Small intestine (tissue), 7 donors: ENCODE measurements at regions not wholly inside any gene's neighbourhood (a gene's known extent, or its start where the extent isn't known, plus 50 kb on each side); places are given as distances from the start of the nearest gene placed in this dataset.
A peak's percentile ranks its signal among the peaks of the same experiment; 100 is the strongest.

Experiments used
- DNase-seq, 2 donors: peaks; one replicate each; pipeline versions ENCODE4 v3.0.0 to v3.0.0-alpha.2; 2013
- FAIRE-seq: peaks from 2 replicates; lab custom pipeline; 2012; peaks lifted over from hg19 to GRCh38; lab: Jason Lieb, UNC
- H3K27ac ChIP-seq, 3 donors: one replicate each; pipeline ENCODE4 v1.5.1; 2013; ENCODE audit warnings: low read length in 2 of 3, mild to moderate bottlenecking in 2 of 3, control low read depth in 1 of 3, inconsistent platforms in 1 of 3, low read depth in 1 of 3, moderate library complexity in 1 of 3
- H3K27me3 ChIP-seq, 3 donors: one replicate each; pipeline ENCODE4 v1.6.1; 2013; ENCODE audit warnings: low read length in 3 of 3, inconsistent platforms in 1 of 3; ENCODE audit not compliant: control insufficient read depth in 3 of 3, insufficient read depth in 3 of 3
- H3K36me3 ChIP-seq, 3 donors: one replicate each; pipeline ENCODE4 v1.6.1; 2013; ENCODE audit warnings: low read length in 3 of 3, inconsistent platforms in 1 of 3, low read depth in 1 of 3, mild to moderate bottlenecking in 1 of 3, moderate library complexity in 1 of 3; ENCODE audit not compliant: control insufficient read depth in 3 of 3, insufficient read depth in 2 of 3
- H3K4me1 ChIP-seq, 3 donors: one replicate each; pipeline ENCODE4 v1.6.1; 2013; ENCODE audit warnings: low read length in 2 of 3, inconsistent platforms in 1 of 3, low read depth in 1 of 3, mild to moderate bottlenecking in 1 of 3, moderate library complexity in 1 of 3; ENCODE audit not compliant: control insufficient read depth in 3 of 3, insufficient read depth in 2 of 3
- H3K4me3 ChIP-seq, 3 donors: one replicate each; pipeline ENCODE4 v1.5.1; 2013; ENCODE audit warnings: low read length in 3 of 3, control low read depth in 1 of 3, inconsistent platforms in 1 of 3, low read depth in 1 of 3, mild to moderate bottlenecking in 1 of 3, moderate library complexity in 1 of 3
- H3K9me3 ChIP-seq, 2 donors: one replicate each; pipeline ENCODE4 v1.6.1; 2013; ENCODE audit warnings: low read depth in 1 of 2, low read length in 1 of 2; ENCODE audit not compliant: control insufficient read depth in 2 of 2, insufficient read depth in 1 of 2
- WGBS, 3 donors: extraction: QIAGEN DNeasy Blood & Tissue Kit; methylation state at CpG; one replicate each; pipeline ENCODE4 v1.1.7; 2013; 5-methylcytosine and 5-hydroxymethylcytosine counted together
- donor health status: healthy with polysubstance abuse.
- donor health status: control.
- donor health status: control.
- donor health status: Bipolar disorder and iron deficiency.
- donor health status: healthy.

DNA sequence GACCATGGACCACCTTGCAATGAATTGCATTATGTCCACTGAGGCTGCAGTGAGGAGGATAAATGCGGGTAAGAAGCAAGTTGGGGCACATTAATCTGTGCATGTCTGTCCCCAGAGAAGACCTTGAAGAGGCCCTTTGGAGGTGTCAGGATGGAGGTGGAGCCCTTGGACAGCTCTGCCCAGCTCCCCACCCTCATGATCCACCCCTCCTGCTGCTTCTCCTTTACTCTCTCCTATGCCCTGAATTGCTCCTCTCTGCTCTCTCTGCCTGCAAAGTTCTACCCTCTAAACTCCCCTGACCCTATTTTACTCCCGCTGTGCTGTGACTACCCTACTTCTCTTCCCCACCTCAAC, 292.4 kb upstream of the USP24 start:
- Histone ChIP-seq H3K9me3 (no peaks in the 10 kb centered on the region), H3K27me3 (peaks cover 0 to 13% (median 4%) of the 10 kb centered on the region in 3 donors), H3K4me3 (no peak overlapping the region), H3K4me1 (peaks cover 0 to 10% (median 3%) of the 10 kb centered on the region in 3 donors), H3K27ac (no peak overlapping the region), H3K36me3 (no peaks in the 10 kb centered on the region)
- 52 to 80% (median 70%) methylated on average over 2 of the region's 2 CpGs for WGBS, 3 donors
- no peak for FAIRE-seq
- no peak for DNase-seq

DNA sequence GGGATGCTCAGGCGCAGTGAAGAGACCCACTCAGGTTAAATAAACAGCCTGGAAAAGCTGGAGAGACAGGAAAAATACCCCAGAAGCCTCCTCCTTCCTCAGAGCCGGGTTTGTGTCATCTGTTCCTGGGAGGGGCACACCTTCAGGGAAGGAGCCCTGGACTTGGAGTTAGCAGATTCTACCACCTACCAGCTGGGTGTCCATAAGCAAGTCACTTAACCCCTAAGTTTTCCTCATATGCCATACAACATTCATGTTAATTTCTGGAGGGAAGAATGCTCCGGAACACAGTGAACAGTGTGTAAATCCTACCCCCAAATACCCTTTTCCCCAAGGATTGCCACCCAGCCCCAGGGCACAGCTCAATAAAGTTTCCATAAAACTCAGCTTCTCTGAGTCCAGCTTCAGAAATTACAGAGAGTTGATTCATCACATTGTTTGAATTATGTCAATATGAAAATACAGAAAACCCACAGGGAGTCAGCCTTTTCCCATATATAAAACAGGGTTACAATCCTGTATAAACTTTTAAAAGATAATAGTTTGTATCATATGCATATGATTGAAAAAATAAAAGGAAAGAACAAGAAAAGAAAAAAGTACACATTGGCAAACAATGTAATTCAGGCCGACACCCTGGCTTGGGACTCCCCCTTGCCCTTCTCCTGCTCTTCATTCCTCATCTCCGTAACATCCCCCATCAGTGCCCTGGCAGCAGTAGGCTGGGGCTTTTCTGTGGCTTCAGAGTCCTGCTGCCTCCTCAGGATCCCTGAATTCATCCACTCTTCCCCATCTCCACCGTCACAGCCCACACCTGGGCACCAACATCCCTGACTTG, 291.8 kb upstream of the USP24 start:
- Histone ChIP-seq H3K27me3 (peaks cover 0 to 13% (median 4%) of the 10 kb centered on the region in 3 donors), H3K36me3 (no peaks in the 10 kb centered on the region), H3K9me3 (no peaks in the 10 kb centered on the region), H3K27ac (no peak overlapping the region), H3K4me3 (no peak overlapping the region), H3K4me1 (peaks cover 0 to 10% (median 3%) of the 10 kb centered on the region in 3 donors)
- DNase-seq, result no peak
- FAIRE-seq, result no peak
- WGBS, 3 donors, result 64 to 71% (median 66%) methylated on average over 6 of the region's 6 CpGs

- no peak for FAIRE-seq
Observed at GRCh38 chr1:55505326-55505725, 290.2 kb upstream of the USP24 start.

DNA sequence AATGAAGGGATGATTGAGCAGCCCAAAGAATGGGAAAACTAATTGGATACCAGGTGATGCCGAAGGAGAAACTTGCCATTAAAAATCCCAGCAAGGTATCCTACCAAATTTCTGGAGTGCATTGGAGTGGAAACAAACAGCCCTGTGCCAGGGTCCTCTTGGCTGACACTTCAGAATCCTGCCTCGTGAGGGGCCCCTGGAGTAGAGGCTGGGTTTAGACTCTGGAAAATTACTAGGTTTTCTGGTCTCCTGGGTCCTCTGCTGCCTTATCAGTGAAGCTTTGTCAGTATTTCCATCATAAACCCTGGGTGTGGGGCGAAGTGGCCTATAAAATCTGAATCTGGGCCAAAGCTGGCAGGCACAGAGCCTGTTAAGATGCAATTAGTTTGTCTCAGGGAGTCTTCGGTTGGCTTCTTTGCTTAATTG, 289.2 kb upstream of the USP24 start:
- 17 to 47% (median 29%) methylated on average over 4 of the region's 4 CpGs for WGBS, 3 donors
- H3K27ac ChIP-seq, result no peak overlapping the region
- H3K4me3 ChIP-seq, result no peak overlapping the region
- no peaks in the 10 kb centered on the region for H3K36me3 ChIP-seq
- H3K27me3 ChIP-seq, result peaks cover 0 to 13% (median 4%) of the 10 kb centered on the region in 3 donors
- FAIRE-seq (no peak), DNase-seq (peak; percentile 24 to 39)
- H3K9me3 ChIP-seq, result no peaks in the 10 kb centered on the region
- H3K4me1 ChIP-seq, result peaks cover 0 to 10% (median 3%) of the 10 kb centered on the region in 3 donors

More at GRCh38 chr1:55505326-55505725, 290.2 kb upstream of the USP24 start:
- Histone ChIP-seq H3K4me3 (no peak overlapping the region), H3K9me3 (no peaks in the 10 kb centered on the region), H3K36me3 (no peaks in the 10 kb centered on the region), H3K27ac (no peak overlapping the region), H3K4me1 (peaks cover 0 to 10% (median 3%) of the 10 kb centered on the region in 3 donors), H3K27me3 (peaks cover 0 to 13% (median 4%) of the 10 kb centered on the region in 3 donors)
- no peak for DNase-seq

GRCh38 chr1:55503663-55504305, 288.6 kb upstream of the USP24 start:
- WGBS, 3 donors, result 41 to 50% (median 42%) methylated on average over 2 of the region's 2 CpGs
- Histone ChIP-seq H3K27me3 (peaks cover 0 to 13% (median 4%) of the 10 kb centered on the region in 3 donors), H3K36me3 (no peaks in the 10 kb centered on the region), H3K27ac (no peak overlapping the region), H3K4me3 (no peak overlapping the region), H3K4me1 (peaks cover 0 to 10% (median 3%) of the 10 kb centered on the region in 3 donors), H3K9me3 (no peaks in the 10 kb centered on the region)
- FAIRE-seq (no peak), DNase-seq (no peak)

GRCh38 chr1:55500601-55501000, 285.4 kb upstream of the USP24 start:
- 88 to 97% (median 96%) methylated on average over 6 of the region's 6 CpGs for WGBS, 3 donors
- H3K9me3 ChIP-seq, result no peaks in the 10 kb centered on the region
- no peaks in the 10 kb centered on the region for H3K36me3 ChIP-seq
- no peak for DNase-seq
- H3K4me1 ChIP-seq, result peaks cover 0 to 10% (median 3%) of the 10 kb centered on the region in 3 donors
- H3K27ac ChIP-seq, result no peak overlapping the region
- FAIRE-seq, result no peak
- no peak overlapping the region for H3K4me3 ChIP-seq
- H3K27me3 ChIP-seq, result no peaks in the 10 kb centered on the region

- H3K36me3 ChIP-seq, result no peaks in the 10 kb centered on the region
- H3K4me1 ChIP-seq, result no peaks in the 10 kb centered on the region
- FAIRE-seq (no peak), DNase-seq (no peak)
- no peaks in the 10 kb centered on the region for H3K27me3 ChIP-seq
- H3K27ac ChIP-seq, result no peak overlapping the region
- no peak overlapping the region for H3K4me3 ChIP-seq
- H3K9me3 ChIP-seq, result peaks cover 0 to 3% of the 10 kb centered on the region in 2 donors
- WGBS, 3 donors, result 81 to 93% (median 82%) methylated on average over 1 of the region's 1 CpG
Observed at GRCh38 chr1:55490547-55490946, 275.4 kb upstream of the USP24 start.

DNA sequence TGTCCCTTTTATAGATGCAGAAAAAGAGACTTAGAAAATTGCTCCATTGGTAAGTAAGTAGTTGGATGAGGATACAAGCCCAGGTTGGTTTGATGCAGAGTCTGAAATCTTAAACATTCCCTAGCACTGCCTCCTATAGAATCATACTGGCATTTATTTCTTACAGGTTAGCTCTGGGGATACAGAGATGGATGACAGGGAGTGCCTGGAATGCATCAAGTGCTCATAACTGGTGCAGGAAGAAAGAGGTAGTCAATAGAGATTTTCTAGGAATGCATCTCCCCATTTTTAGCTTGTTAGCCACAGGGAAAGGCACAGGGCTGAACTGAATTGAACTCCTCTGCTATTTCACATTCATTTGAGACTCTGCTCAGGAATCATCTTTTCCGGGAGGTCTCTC, 269.0 kb upstream of the USP24 start:
- no peak for FAIRE-seq
- Histone ChIP-seq H3K27ac (no peak overlapping the region), H3K27me3 (no peaks in the 10 kb centered on the region), H3K4me3 (no peak overlapping the region), H3K9me3 (peaks cover 0 to 1% of the 10 kb centered on the region in 2 donors), H3K36me3 (no peaks in the 10 kb centered on the region), H3K4me1 (peaks cover 0 to 15% (median 0%) of the 10 kb centered on the region in 3 donors)
- 98 to 100% (median 100%) methylated on average over 1 of the region's 1 CpG for WGBS, 3 donors
- DNase-seq, result no peak
